Mammary epithelial cell (primary cell): ENCODE measurements at regions not wholly inside any gene's neighbourhood (a gene's known extent, or its start where the extent isn't known, plus 50 kb on each side); places are given as distances from the start of the nearest gene placed in this dataset.

ENCODE experiments used
- CTCF ChIP-seq, 2 donors: IDR thresholded peaks in 1 of 2; conservative IDR thresholded peaks in 1 of 2; 2 replicates each; pipeline ENCODE4 v1.5.1; 2011 to 2012; ENCODE audit warnings: inconsistent platforms in 2 of 2, low read length in 2 of 2, mild to moderate bottlenecking in 2 of 2, control low read depth in 1 of 2, low read depth in 1 of 2; ENCODE audit not compliant: insufficient read depth in 1 of 2; ENCODE audit errors: extremely low read depth in 1 of 2
- EZH2 ChIP-seq: IDR thresholded peaks from 2 replicates; pipeline ENCODE4 v1.6.1; 2012; ENCODE audit warnings: low read length, inconsistent platforms, borderline replicate concordance

DNA sequence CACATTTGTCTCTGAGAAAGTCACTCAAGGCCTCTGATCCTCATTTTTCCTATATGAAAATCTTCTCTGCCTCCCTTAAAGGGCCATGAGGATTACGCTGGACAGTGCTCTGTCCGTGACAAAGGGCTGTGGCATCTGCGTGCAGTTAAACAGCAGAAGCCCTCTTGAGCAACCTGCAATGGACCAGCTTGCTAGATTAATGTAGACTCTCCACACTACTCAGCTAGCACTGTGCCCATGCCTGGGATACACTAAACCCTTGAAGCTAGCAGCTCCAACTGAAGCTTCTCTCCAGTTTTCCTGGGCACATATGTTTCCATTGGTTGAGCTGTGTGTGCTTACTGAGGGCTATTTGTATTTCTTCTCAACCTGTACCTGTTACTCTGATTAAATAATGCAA, 303.8 kb downstream of the RPLP1 start:
- no peak for TF ChIP-seq CTCF (conservative IDR thresholded peaks at IDR 0.05 in 1 of 2, IDR thresholded peaks at IDR 0.05 in 1 of 2; ENCODE audit: extremely low read depth in 1 of 2, insufficient read depth in 1 of 2, low read depth in 1 of 2, low read length in 2 of 2)
- TF ChIP-seq EZH2, result no peak
